DMS79 (cell line): ENCODE measurements at regions not wholly inside any gene's neighbourhood (a gene's known extent, or its start where the extent isn't known, plus 50 kb on each side); places are given as distances from the start of the nearest gene placed in this dataset.
"Not testable (repeated sequence)": the region's sequence is repeated elsewhere in the genome, so short reads cannot be mapped to it uniquely, and the experiment has no call there.

Experiments used
- DNase-seq: peaks from one replicate; lab custom pipeline; 2025; lab: John Stamatoyannopoulos, UW

GRCh38 chr6:149127212-149127611 is 190.3 kb upstream of the TAB2 start:
- DNase-seq: no peak

GRCh38 chr6:149128489-149129145 is 188.9 kb upstream of the TAB2 start:
- no peak for DNase-seq

GRCh38 chr6:149129371-149130077 is 188.0 kb upstream of the TAB2 start:
- DNase-seq: no peak

GRCh38 chr6:149130090-149130489 is 187.4 kb upstream of the TAB2 start:
- DNase-seq: no peak

- no peak for DNase-seq
Measured at GRCh38 chr6:149130508-149130907, 187.0 kb upstream of the TAB2 start.

GRCh38 chr6:149131891-149132290 is 185.6 kb upstream of the TAB2 start:
- DNase-seq: no peak

GRCh38 chr6:149132336-149132735 is 185.2 kb upstream of the TAB2 start:
- DNase-seq: no peak

GRCh38 chr6:149134511-149134933 is 183.0 kb upstream of the TAB2 start:
- DNase-seq: no peak

GRCh38 chr6:149135809-149136208 is 181.7 kb upstream of the TAB2 start:
- DNase-seq: no peak

GRCh38 chr6:149136273-149136912 is 181.1 kb upstream of the TAB2 start:
- no peak for DNase-seq

- DNase-seq: no peak
Measured at GRCh38 chr6:149136913-149137286, 180.6 kb upstream of the TAB2 start.

GRCh38 chr6:149137594-149137993 is 179.9 kb upstream of the TAB2 start:
- DNase-seq: no peak

GRCh38 chr6:149138089-149138488 is 179.4 kb upstream of the TAB2 start:
- no peak for DNase-seq

- DNase-seq: no peak
Measured at GRCh38 chr6:149138699-149139294, 178.7 kb upstream of the TAB2 start.

GRCh38 chr6:149139782-149140136 is 177.8 kb upstream of the TAB2 start:
- no peak for DNase-seq

- DNase-seq: no peak
Measured at GRCh38 chr6:149140137-149140909, 177.2 kb upstream of the TAB2 start.

- no peak for DNase-seq
Measured at GRCh38 chr6:149140910-149141290, 176.6 kb upstream of the TAB2 start.

- no peak for DNase-seq
Measured at GRCh38 chr6:149142924-149143429, 174.5 kb upstream of the TAB2 start.

GRCh38 chr6:149145800-149146199 is 171.7 kb upstream of the TAB2 start:
- DNase-seq: not testable (repeated sequence)

GRCh38 chr6:149147195-149147594 is 170.3 kb upstream of the TAB2 start:
- DNase-seq: no peak

GRCh38 chr6:149147938-149148718 is 169.4 kb upstream of the TAB2 start:
- no peak for DNase-seq
